PC-9 (cell line): ENCODE measurements at regions not wholly inside any gene's neighbourhood (a gene's known extent, or its start where the extent isn't known, plus 50 kb on each side); places are given as distances from the start of the nearest gene placed in this dataset.
"Not testable (repeated sequence)": the region's sequence is repeated elsewhere in the genome, so short reads cannot be mapped to it uniquely, and the experiment has no call there.

Source experiments
- EZH2 ChIP-seq: fragments of 200-600 bp; sonication (generic); IDR thresholded peaks from 2 replicates; pipeline ENCODE4 v1.8.0; 2017; ENCODE audit warnings: antibody characterized with exemption, low read depth
- TF ChIP-seq, protein P1 (sequence below): fragments of 200-600 bp; sonication (generic); conservative IDR thresholded peaks from 2 replicates; pipeline ENCODE4 v1.6.1; 2017; ENCODE audit warnings: mixed run types, antibody characterized with exemption, mild to moderate bottlenecking, moderate library complexity

DNA sequence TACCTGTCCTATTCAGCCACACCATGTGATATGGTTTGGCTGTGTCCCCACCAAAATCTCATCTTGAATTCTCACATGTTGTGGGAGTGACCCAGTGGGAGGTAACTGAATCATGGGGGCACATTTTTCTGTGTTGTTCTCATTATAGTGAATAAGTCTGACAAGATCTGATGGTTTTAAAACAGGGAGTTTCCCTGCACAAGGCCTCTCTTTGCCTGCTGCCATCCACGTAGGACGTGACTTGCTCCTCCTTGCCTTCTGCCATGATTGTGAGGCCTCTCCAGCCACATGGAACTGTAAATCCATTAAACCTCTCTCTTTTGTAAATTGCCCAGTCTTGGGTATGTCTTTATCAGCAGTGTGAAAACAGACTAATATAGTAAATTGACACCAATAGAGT, 117.7 kb downstream of the ENC1 start:
- TF ChIP-seq, protein P1, sequence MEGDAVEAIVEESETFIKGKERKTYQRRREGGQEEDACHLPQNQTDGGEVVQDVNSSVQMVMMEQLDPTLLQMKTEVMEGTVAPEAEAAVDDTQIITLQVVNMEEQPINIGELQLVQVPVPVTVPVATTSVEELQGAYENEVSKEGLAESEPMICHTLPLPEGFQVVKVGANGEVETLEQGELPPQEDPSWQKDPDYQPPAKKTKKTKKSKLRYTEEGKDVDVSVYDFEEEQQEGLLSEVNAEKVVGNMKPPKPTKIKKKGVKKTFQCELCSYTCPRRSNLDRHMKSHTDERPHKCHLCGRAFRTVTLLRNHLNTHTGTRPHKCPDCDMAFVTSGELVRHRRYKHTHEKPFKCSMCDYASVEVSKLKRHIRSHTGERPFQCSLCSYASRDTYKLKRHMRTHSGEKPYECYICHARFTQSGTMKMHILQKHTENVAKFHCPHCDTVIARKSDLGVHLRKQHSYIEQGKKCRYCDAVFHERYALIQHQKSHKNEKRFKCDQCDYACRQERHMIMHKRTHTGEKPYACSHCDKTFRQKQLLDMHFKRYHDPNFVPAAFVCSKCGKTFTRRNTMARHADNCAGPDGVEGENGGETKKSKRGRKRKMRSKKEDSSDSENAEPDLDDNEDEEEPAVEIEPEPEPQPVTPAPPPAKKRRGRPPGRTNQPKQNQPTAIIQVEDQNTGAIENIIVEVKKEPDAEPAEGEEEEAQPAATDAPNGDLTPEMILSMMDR, result not testable (repeated sequence)
- TF ChIP-seq EZH2, result not testable (repeated sequence)
